ENCODE measurements at regions not wholly inside any gene's neighbourhood (a gene's known extent, or its start where the extent isn't known, plus 50 kb on each side); places are given as distances from the start of the nearest gene placed in this dataset.

GRCh38 chr10:131728286-131729228 lies 172.3 kb upstream of the PPP2R2D start:
- Mint-ChIP-seq H3K4me3 (no peak overlapping the region), H3K27me3 (peaks cover 7% of the 10 kb centered on the region), H3K9me3 (peaks cover 4% of the 10 kb centered on the region), H3K27ac (no peak overlapping the region), H3K4me1 (ENCODE audit: low read depth) (peaks cover 2% of the 10 kb centered on the region), H3K36me3 (ENCODE audit: low read depth) (no peaks in the 10 kb centered on the region)
- intact Hi-C loops (cut with micrococcal nuclease), result no loop called here
- ATAC-seq (no peak), DNase-seq (no peak)
- no peak for TF ChIP-seq CTCF (IDR thresholded peaks at IDR 0.05)
- ChIA-PET CTCF (interaction anchor here (0.6 kb wide), 1 partner anchor 347 kb away, joined by 3 read pairs; no protein-coding TSS in a partner anchor), POLR2A (interaction anchor here (0.6 kb wide), 1 partner anchor 1556 kb away, joined by 3 read pairs; no protein-coding TSS in a partner anchor)

DNA sequence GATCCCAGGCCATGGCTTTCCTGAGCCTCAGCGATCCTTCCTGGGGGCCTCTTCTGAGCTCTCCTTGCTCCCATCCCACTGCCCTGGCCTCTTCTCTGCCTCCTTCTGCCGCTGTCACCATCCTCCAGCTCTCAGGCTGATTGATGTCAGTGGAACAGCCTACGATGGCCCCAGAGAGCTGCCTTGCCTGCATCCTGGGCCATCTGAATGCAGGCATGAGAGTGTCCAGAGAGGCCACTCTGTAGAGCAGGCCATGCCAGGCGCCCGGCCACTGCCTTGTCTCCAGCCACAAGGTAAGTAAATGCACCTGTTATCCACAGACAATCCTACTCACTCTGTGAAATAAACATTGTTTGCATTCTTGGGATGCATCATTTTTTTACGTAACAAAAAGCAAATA lies 171.4 kb upstream of the PPP2R2D start:
- Mint-ChIP-seq H3K27me3 (peaks cover 7% of the 10 kb centered on the region), H3K4me1 (ENCODE audit: low read depth) (peaks cover 2% of the 10 kb centered on the region), H3K36me3 (ENCODE audit: low read depth) (no peaks in the 10 kb centered on the region), H3K27ac (no peak overlapping the region), H3K4me3 (no peak overlapping the region), H3K9me3 (peaks cover 4% of the 10 kb centered on the region)
- no peak for DNase-seq
- TF ChIP-seq CTCF (IDR thresholded peaks at IDR 0.05), result no peak
- ChIA-PET CTCF (no interaction called here), POLR2A (no interaction called here)
- intact Hi-C loops (cut with micrococcal nuclease), result no loop called here
- ATAC-seq, result no peak

DNA sequence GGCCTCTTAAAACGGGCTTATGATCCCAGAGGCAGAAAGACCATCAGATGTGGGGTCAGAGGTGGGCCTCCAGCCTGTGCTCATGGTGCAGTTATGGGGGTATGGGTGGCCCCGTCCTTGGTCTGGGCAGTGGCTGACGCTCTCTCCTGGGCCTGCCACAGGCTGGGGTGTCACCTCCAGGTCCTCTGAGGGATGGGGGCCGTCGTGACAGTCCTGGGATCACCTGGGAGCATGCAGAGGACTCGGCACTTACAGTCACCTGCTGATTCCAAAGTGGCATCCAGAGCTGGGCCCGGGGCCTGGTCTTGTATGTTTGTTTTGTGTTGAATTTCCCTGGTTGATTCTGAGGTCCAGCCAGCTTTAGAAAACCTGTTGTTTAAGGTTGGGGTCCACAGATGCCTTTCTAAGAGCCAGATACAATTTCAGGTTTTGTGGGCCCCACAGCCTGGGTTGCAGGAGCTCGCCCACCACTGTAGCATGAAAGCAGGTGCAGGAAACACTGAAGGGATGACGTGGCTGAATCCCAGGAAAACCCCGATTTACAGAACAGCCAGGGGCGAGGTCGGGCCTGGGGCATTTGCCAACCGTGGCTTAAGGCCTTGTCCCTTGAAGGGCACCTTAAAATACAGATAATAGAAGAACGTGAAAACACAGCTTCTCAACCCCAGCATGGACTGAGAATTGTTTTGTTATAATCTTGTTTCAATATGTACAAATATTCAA lies 170.7 kb upstream of the PPP2R2D start:
- H3K27ac Mint-ChIP-seq, result no peak overlapping the region
- intact Hi-C loops (cut with micrococcal nuclease), result no loop called here
- peaks cover 2% of the 10 kb centered on the region for H3K4me1 Mint-ChIP-seq (ENCODE audit: low read depth)
- peaks cover 4% of the 10 kb centered on the region for H3K9me3 Mint-ChIP-seq
- no peaks in the 10 kb centered on the region for H3K36me3 Mint-ChIP-seq (ENCODE audit: low read depth)
- no peak overlapping the region for H3K4me3 Mint-ChIP-seq
- ATAC-seq, result no peak
- CTCF ChIA-PET, result no interaction called here
- no peak for DNase-seq
- POLR2A ChIA-PET, result no interaction called here
- no peak for TF ChIP-seq CTCF (IDR thresholded peaks at IDR 0.05)
- peaks cover 7% of the 10 kb centered on the region for H3K27me3 Mint-ChIP-seq

DNA sequence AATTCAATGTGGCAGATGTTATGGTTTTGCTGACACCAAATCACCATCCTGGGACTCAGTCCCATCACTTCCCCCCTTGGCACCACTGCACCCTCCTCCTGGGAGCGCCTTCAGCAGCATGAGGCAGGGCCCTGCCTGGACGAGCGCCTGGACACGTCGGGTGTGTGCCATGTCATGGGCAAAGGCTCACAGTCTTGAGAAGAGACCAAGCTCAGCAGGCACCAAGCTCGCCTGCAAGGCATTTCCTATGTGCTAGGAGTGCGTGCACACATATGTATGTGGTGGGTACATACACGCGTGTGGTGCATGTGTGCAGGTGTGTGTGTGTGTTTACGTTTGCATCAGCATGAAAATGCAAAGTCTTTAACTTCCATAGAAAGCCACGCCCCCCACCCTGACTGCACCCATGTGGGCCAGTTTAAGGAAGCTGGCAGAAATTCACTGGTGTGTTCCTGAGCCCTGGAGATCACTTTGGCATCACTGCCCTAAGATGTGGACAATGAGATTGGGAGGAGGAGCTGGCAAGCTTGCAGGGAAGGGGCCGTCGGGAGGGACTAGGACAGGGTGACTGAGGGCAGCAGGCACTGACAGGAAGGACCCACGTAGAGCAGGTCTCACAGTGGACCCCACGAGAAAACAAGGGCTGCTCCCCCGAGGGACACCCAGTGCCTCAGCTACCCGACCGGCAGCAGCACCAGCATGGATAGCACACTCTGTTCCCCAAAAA lies 169.9 kb upstream of the PPP2R2D start:
- H3K9me3 Mint-ChIP-seq, result peaks cover 4% of the 10 kb centered on the region
- no peak for ATAC-seq
- H3K36me3 Mint-ChIP-seq (ENCODE audit: low read depth), result no peaks in the 10 kb centered on the region
- H3K27me3 Mint-ChIP-seq, result peaks cover 5% of the 10 kb centered on the region
- ChIA-PET CTCF (no interaction called here), POLR2A (interaction anchor here (0.6 kb wide), 1 partner anchor 644 kb away, joined by 3 read pairs; no protein-coding TSS in a partner anchor)
- H3K4me1 Mint-ChIP-seq (ENCODE audit: low read depth), result peaks cover 2% of the 10 kb centered on the region
- DNase-seq, result no peak
- TF ChIP-seq CTCF (IDR thresholded peaks at IDR 0.05), result no peak
- no peak overlapping the region for H3K4me3 Mint-ChIP-seq
- intact Hi-C loops (cut with micrococcal nuclease), result no loop called here
- no peak overlapping the region for H3K27ac Mint-ChIP-seq
